ENCODE measurements at regions not wholly inside any gene's neighbourhood (a gene's known extent, or its start where the extent isn't known, plus 50 kb on each side); places are given as distances from the start of the nearest gene placed in this dataset.

DNA sequence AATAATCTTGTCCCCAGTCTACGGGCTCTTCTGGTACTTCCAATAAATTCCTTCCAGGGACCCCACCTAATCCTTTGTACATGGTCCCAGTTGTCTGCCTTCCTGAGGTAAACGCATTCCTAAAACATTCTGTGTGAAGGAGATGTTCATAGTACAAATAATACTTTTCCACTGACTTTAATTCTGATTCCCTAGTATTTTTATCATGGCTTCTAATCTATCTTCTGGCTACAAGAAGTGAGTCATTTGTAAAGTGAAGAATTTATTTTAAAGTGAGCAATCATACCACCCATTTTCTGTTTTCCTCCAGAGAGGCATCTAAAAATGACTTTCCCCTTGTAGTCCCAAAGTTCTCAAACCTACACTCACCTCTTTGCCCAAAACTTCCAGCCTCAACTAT, 65.9 kb upstream of the NUDT4 start:
- Histone ChIP-seq H3K9me3 (ENCODE audit: severe bottlenecking) (no peaks in the 10 kb centered on the region), H3K36me3 (no peaks in the 10 kb centered on the region), H3K27me3 (ENCODE audit: insufficient read depth, low read depth, severe bottlenecking) (no peaks in the 10 kb centered on the region), H3K4me3 (ENCODE audit: low read depth, low read length) (no peak overlapping the region), H3K27ac (no peak overlapping the region)
- DNase-seq = no peak
- TF ChIP-seq CTCF (IDR thresholded peaks at IDR 0.05; ENCODE audit: low read depth, low read length) = no peak

DNA sequence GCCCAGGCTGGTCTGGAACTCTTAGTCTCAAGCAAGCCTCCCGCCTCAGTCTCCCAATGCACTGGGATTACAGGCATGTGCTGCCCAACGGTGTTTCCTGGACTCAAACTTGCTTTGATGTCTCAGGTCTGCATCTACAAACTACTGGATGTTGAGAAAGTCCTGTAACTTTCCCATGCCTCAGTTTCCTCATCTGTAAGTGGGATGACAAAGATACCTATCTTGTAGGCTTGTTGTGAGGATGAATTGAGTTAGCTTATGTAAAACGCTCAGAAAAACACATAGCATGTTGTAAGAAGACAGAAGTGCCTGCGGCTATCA, 63.6 kb upstream of the NUDT4 start:
- no peak for DNase-seq

GRCh38 chr12:93315385-93315906, 62.3 kb upstream of the NUDT4 start:
- H3K4me3 ChIP-seq (ENCODE audit: low read depth, low read length) = no peak overlapping the region

More for the DNA sequence above, 63.6 kb upstream of the NUDT4 start:
- no peaks in the 10 kb centered on the region for H3K27me3 ChIP-seq (ENCODE audit: insufficient read depth, low read depth, severe bottlenecking)
- no peak overlapping the region for H3K27ac ChIP-seq
- no peaks in the 10 kb centered on the region for H3K36me3 ChIP-seq
- H3K4me3 ChIP-seq (ENCODE audit: low read depth, low read length) = no peak overlapping the region
- no peak for TF ChIP-seq CTCF (IDR thresholded peaks at IDR 0.05; ENCODE audit: low read depth, low read length)
- H3K9me3 ChIP-seq (ENCODE audit: severe bottlenecking) = no peaks in the 10 kb centered on the region

DNA sequence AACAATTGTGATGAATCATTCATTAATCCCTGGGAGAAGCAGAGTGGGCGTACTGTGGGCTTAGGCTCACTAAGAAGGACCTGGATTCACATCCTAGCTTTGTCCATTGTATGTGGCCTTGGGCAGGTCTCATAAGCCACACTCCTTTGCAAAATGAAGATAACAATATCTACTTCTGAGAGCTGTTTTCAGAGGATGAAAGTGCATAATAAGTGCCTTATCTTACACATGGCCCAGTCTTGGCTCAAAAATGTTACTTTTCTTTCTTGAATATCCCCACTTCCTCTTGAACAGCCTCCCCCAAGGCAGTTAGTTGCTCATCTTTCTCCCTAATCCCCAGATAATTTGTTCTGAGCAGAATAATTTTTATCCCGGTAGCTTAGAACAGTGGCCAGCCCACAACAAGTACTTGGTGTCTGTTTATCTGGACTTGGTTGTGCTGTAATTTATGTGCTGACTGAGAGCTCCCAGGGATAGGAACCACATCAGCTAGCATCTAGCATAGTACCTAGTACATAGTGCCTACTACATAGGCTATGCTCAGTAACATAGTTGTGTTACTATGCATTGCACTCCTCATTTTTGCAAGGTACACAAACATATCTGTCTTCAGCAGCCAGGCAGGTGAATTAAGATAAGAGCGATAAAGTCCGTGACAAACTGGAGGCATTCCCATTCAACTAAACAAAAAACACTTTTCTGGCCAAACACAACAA, 61.7 kb upstream of the NUDT4 start:
- no peak for DNase-seq
- no peak overlapping the region for H3K27ac ChIP-seq
- no peak overlapping the region for H3K4me3 ChIP-seq (ENCODE audit: low read depth, low read length)
- H3K36me3 ChIP-seq = no peaks in the 10 kb centered on the region
- TF ChIP-seq CTCF (IDR thresholded peaks at IDR 0.05; ENCODE audit: low read depth, low read length) = no peak
- H3K9me3 ChIP-seq (ENCODE audit: severe bottlenecking) = no peaks in the 10 kb centered on the region
- no peaks in the 10 kb centered on the region for H3K27me3 ChIP-seq (ENCODE audit: insufficient read depth, low read depth, severe bottlenecking)

More at GRCh38 chr12:93315385-93315906, 62.3 kb upstream of the NUDT4 start:
- no peak for TF ChIP-seq CTCF (IDR thresholded peaks at IDR 0.05; ENCODE audit: low read depth, low read length)
- no peak overlapping the region for H3K27ac ChIP-seq
- no peaks in the 10 kb centered on the region for H3K27me3 ChIP-seq (ENCODE audit: insufficient read depth, low read depth, severe bottlenecking)
- DNase-seq = no peak
- no peaks in the 10 kb centered on the region for H3K36me3 ChIP-seq
- H3K9me3 ChIP-seq (ENCODE audit: severe bottlenecking) = no peaks in the 10 kb centered on the region

DNA sequence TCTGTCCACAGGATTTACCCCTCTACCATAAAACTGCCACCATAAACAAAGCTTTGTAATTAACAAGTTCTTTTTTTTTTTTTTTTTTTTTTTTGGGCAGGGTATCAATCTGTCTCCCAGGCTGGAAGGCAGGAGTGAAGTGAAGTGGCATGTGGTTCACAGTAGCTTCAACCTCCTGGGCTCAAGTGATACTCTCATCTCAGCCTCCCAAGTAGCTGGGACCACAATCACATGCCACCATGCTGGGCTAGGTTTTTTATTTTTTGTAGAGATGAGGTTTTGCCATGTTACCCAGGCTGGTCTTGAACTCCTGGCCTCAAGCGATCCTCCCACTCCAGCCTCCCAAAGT, 61.1 kb upstream of the NUDT4 start:
- DNase-seq = no peak
- TF ChIP-seq CTCF (IDR thresholded peaks at IDR 0.05; ENCODE audit: low read depth, low read length) = no peak
- Histone ChIP-seq H3K9me3 (ENCODE audit: severe bottlenecking) (no peaks in the 10 kb centered on the region), H3K4me3 (ENCODE audit: low read depth, low read length) (no peak overlapping the region), H3K27ac (no peak overlapping the region), H3K36me3 (no peaks in the 10 kb centered on the region), H3K27me3 (ENCODE audit: insufficient read depth, low read depth, severe bottlenecking) (no peaks in the 10 kb centered on the region)

GRCh38 chr12:93317227-93317626, 60.5 kb upstream of the NUDT4 start:
- Histone ChIP-seq H3K9me3 (ENCODE audit: severe bottlenecking) (no peaks in the 10 kb centered on the region), H3K36me3 (no peaks in the 10 kb centered on the region), H3K4me3 (ENCODE audit: low read depth, low read length) (no peak overlapping the region), H3K27ac (no peak overlapping the region), H3K27me3 (ENCODE audit: insufficient read depth, low read depth, severe bottlenecking) (no peaks in the 10 kb centered on the region)
- no peak for DNase-seq
- no peak for TF ChIP-seq CTCF (IDR thresholded peaks at IDR 0.05; ENCODE audit: low read depth, low read length)

Measured in WERI-Rb-1 (cell line).